H9 (cell line): ENCODE measurements at regions not wholly inside any gene's neighbourhood (a gene's known extent, or its start where the extent isn't known, plus 50 kb on each side); places are given as distances from the start of the nearest gene placed in this dataset.

Experiments used
- DNase-seq: peaks from one replicate; pipeline ENCODE4 v3.0.0-alpha.2; 2017
- H2AFZ ChIP-seq: one replicate; pipeline ENCODE4 v1.6.1; 2013; ENCODE audit warnings: mild to moderate bottlenecking, low read length, control low read depth, moderate library complexity
- H2AK5ac ChIP-seq: 2 replicates; pipeline ENCODE4 v1.6.1; 2013; ENCODE audit warnings: low read length, control low read depth, mixed read lengths; ENCODE audit not compliant: insufficient read length
- H2BK120ac ChIP-seq: one replicate; pipeline ENCODE4 v1.6.1; 2013; ENCODE audit warnings: low read depth, mild to moderate bottlenecking, low read length, control low read depth, inconsistent platforms; ENCODE audit not compliant: poor library complexity, severe bottlenecking
- H2BK12ac ChIP-seq: 2 replicates; pipeline ENCODE4 v1.6.1; 2013; ENCODE audit warnings: low read length, control low read depth, mixed read lengths, low read depth; ENCODE audit not compliant: insufficient read length
- H2BK15ac ChIP-seq: 2 replicates; pipeline ENCODE4 v1.6.1; 2013; ENCODE audit warnings: low read depth, low read length, control low read depth
- H2BK20ac ChIP-seq: one replicate; pipeline ENCODE4 v1.6.1; 2013; ENCODE audit warnings: low read depth, mild to moderate bottlenecking, low read length, control low read depth, inconsistent platforms; ENCODE audit not compliant: poor library complexity, severe bottlenecking
- H2BK5ac ChIP-seq: 2 replicates; pipeline ENCODE4 v1.6.1; 2013; ENCODE audit warnings: low read length, control low read depth, mixed read lengths; ENCODE audit not compliant: insufficient read length
- H3K14ac ChIP-seq: 2 replicates; pipeline ENCODE4 v1.6.1; 2013; ENCODE audit warnings: low read length, control low read depth; ENCODE audit not compliant: insufficient read depth
- H3K18ac ChIP-seq: 2 replicates; pipeline ENCODE4 v1.6.1; 2013; ENCODE audit warnings: low read depth, mild to moderate bottlenecking, mixed read lengths, low read length, control low read depth; ENCODE audit not compliant: insufficient read length
- H3K23ac ChIP-seq: 2 replicates; pipeline ENCODE4 v1.6.1; 2013; ENCODE audit warnings: low read length, control low read depth, mixed read lengths, low read depth; ENCODE audit not compliant: insufficient read length
- H3K23me2 ChIP-seq: 2 replicates; pipeline ENCODE4 v1.6.1; 2013; ENCODE audit warnings: low read depth, mild to moderate bottlenecking, mixed read lengths, low read length, control low read depth; ENCODE audit not compliant: insufficient read length, poor library complexity, severe bottlenecking
- H3K27ac ChIP-seq: 2 replicates; pipeline ENCODE4 v1.5.1; 2013; ENCODE audit warnings: low read length, control low read depth, mixed read lengths, low read depth; ENCODE audit not compliant: insufficient read length
- H3K27me3 ChIP-seq: 2 replicates; pipeline ENCODE4 v1.6.1; 2013; ENCODE audit warnings: low read length, control low read depth, inconsistent platforms; ENCODE audit not compliant: insufficient read depth
- H3K4ac ChIP-seq: 2 replicates; pipeline ENCODE4 v1.6.1; 2013; ENCODE audit warnings: low read depth, mild to moderate bottlenecking, control low read depth, inconsistent platforms, low read length, moderate library complexity
- H3K4me1 ChIP-seq: 2 replicates; pipeline ENCODE4 v1.6.1; 2013; ENCODE audit warnings: low read length, control low read depth, inconsistent platforms; ENCODE audit not compliant: insufficient read depth
- H3K4me2 ChIP-seq: 2 replicates; pipeline ENCODE4 v1.6.1; 2013; ENCODE audit warnings: low read length, control low read depth, mixed read lengths; ENCODE audit not compliant: insufficient read length, insufficient read depth
- H3K56ac ChIP-seq: 2 replicates; pipeline ENCODE4 v1.6.1; 2013; ENCODE audit warnings: low read depth, mild to moderate bottlenecking, mixed read lengths, low read length, control low read depth; ENCODE audit not compliant: insufficient read length
- H3K79me1 ChIP-seq: 2 replicates; pipeline ENCODE4 v1.6.1; 2013; ENCODE audit warnings: low read depth, mild to moderate bottlenecking, moderate library complexity, low read length, control low read depth, inconsistent platforms; ENCODE audit not compliant: insufficient read depth, poor library complexity, severe bottlenecking
- H3K79me2 ChIP-seq: 2 replicates; pipeline ENCODE4 v1.6.1; 2013; ENCODE audit warnings: low read length, control low read depth, inconsistent platforms; ENCODE audit not compliant: insufficient read depth
- H3K9ac ChIP-seq: 2 replicates; pipeline ENCODE4 v1.6.1; 2013; ENCODE audit warnings: low read length, control low read depth, mixed read lengths; ENCODE audit not compliant: insufficient read length; ENCODE audit errors: extremely low read depth
- H3K9me3 ChIP-seq: one replicate; pipeline ENCODE4 v1.6.1; 2013; ENCODE audit warnings: low read depth, low read length, inconsistent platforms; ENCODE audit not compliant: control insufficient read depth
- H3T11ph ChIP-seq: one replicate; pipeline ENCODE4 v1.6.1; 2013; ENCODE audit warnings: mild to moderate bottlenecking, low read length, control low read depth, inconsistent platforms
- H4K20me1 ChIP-seq: one replicate; pipeline ENCODE4 v1.6.1; 2013; ENCODE audit not compliant: control insufficient read depth, insufficient read length, insufficient read depth
- H4K5ac ChIP-seq: 2 replicates; pipeline ENCODE4 v1.6.1; 2013; ENCODE audit warnings: low read depth, mild to moderate bottlenecking, mixed read lengths, low read length, control low read depth; ENCODE audit not compliant: insufficient read length
- H4K8ac ChIP-seq: replicated peaks from 2 replicates; pipeline ENCODE4 v1.6.1; 2013; ENCODE audit warnings: low read length, control low read depth, mixed read lengths, low read depth; ENCODE audit not compliant: insufficient read length
- H4K91ac ChIP-seq: 2 replicates; pipeline ENCODE4 v1.6.1; 2013; ENCODE audit warnings: low read depth, mild to moderate bottlenecking, moderate library complexity, mixed read lengths, low read length, control low read depth; ENCODE audit not compliant: insufficient read length
- H3K27ac Mint-ChIP-seq, 3 experiments: 2 replicates in 2 of 3; 3 replicates in 1 of 3; pipeline ENCODE4 v1.8.0; 2020 to 2021; ENCODE audit warnings: mixed read lengths in 3 of 3, mild to moderate bottlenecking in 1 of 3, moderate library complexity in 1 of 3
- H3K27me3 Mint-ChIP-seq: 2 replicates; pipeline ENCODE4 v1.8.0; 2021; ENCODE audit warnings: low read depth, mild to moderate bottlenecking, moderate library complexity, mixed read lengths
- H3K36me3 Mint-ChIP-seq, 3 experiments: 2 replicates in 2 of 3; 3 replicates in 1 of 3; pipeline ENCODE4 v1.8.0; 2020 to 2021; ENCODE audit warnings: low read depth in 3 of 3, mixed read lengths in 3 of 3; ENCODE audit not compliant: insufficient read depth in 1 of 3
- H3K4me1 Mint-ChIP-seq, 2 experiments: 2 replicates each; pipeline ENCODE4 v1.8.0; 2020; ENCODE audit warnings: mixed read lengths in 2 of 2
- H3K4me3 Mint-ChIP-seq, 2 experiments: 2 replicates in 1 of 2; 3 replicates in 1 of 2; pipeline ENCODE4 v1.8.0; 2020 to 2021; ENCODE audit warnings: mild to moderate bottlenecking in 2 of 2, mixed read lengths in 2 of 2, moderate library complexity in 1 of 2
- H3K9me3 Mint-ChIP-seq, 2 experiments: 2 replicates in 1 of 2; 3 replicates in 1 of 2; pipeline ENCODE4 v1.8.0; 2020; ENCODE audit warnings: mild to moderate bottlenecking in 2 of 2, mixed read lengths in 2 of 2, moderate library complexity in 1 of 2
- CTCF ChIP-seq: fragments of 200-600 bp; sonication (generic); conservative IDR thresholded peaks from 3 replicates; pipeline ENCODE4 v1.8.0; 2021; ENCODE audit warnings: antibody characterized with exemption, mild to moderate bottlenecking
- WGBS: extraction: QIAGEN DNeasy Blood & Tissue Kit; methylation state at CpG from one replicate; pipeline ENCODE4 v1.1.7; 2013; ENCODE audit warnings: missing lambda C conversion rate, low lambda C conversion rate, mixed read lengths; ENCODE audit not compliant: insufficient read length; ENCODE audit errors: extremely low coverage; 5-methylcytosine and 5-hydroxymethylcytosine counted together

GRCh38 chr13:111964411-111965035 lies 102.4 kb upstream of the SOX1 start:
- Histone ChIP-seq H3T11ph (no peak overlapping the region), H2BK5ac (no peak overlapping the region), H3K27me3 (no peaks in the 10 kb centered on the region), H3K4me2 (no peak overlapping the region), H3K27ac (no peak overlapping the region), H3K79me1 (no peaks in the 10 kb centered on the region), H2BK20ac (no peak overlapping the region), H4K20me1 (no peaks in the 10 kb centered on the region), H3K56ac (no peak overlapping the region), H3K23me2 (no peaks in the 10 kb centered on the region), H3K9ac (no peak overlapping the region), H3K9me3 (no peaks in the 10 kb centered on the region), H3K14ac (no peak overlapping the region), H3K4me1 (no peaks in the 10 kb centered on the region), H4K91ac (no peak overlapping the region), H4K5ac (no peak overlapping the region), H2BK120ac (no peak overlapping the region), H3K79me2 (no peaks in the 10 kb centered on the region), H3K18ac (no peak overlapping the region), H4K8ac (no peak overlapping the region), H3K23ac (no peak overlapping the region), H2AK5ac (no peak overlapping the region), H3K4ac (no peak overlapping the region), H2AFZ (no peak overlapping the region), H2BK12ac (no peak overlapping the region), H2BK15ac (no peak overlapping the region)
- no CpG with 5 or more reads among the region's 28 CpGs for WGBS
- H3K36me3 Mint-ChIP-seq: no peaks in the 10 kb centered on the region
- no peak for TF ChIP-seq CTCF
- H3K27ac Mint-ChIP-seq: no peak overlapping the region
- no peak for DNase-seq
- H3K4me3 Mint-ChIP-seq: no peak overlapping the region
- H3K4me1 Mint-ChIP-seq: no peaks in the 10 kb centered on the region
- no peaks in the 10 kb centered on the region for H3K9me3 Mint-ChIP-seq
- peaks cover 11% of the 10 kb centered on the region for H3K27me3 Mint-ChIP-seq
